ENCODE measurements at regions not wholly inside any gene's neighbourhood (a gene's known extent, or its start where the extent isn't known, plus 50 kb on each side); places are given as distances from the start of the nearest gene placed in this dataset.

DNA sequence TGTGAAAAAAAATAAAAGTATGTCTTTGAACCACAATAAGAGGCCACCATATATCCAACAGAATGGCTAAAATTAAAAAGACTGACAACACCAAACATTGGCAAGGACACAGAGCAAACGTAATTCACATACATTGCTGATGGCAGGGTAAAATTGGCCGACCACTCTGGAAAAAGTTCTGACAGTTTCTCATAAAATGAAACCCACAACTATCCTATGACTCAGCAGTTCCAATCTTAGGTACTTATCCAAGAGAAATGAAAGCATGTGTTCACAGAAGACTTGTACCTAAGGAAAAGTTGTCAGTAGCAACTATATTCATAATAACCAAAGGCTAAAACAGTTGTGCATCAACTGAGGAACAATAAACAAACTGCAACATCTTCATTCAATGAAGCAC, 357.3 kb upstream of the XYLT1 start:
- TF ChIP-seq, protein P1, sequence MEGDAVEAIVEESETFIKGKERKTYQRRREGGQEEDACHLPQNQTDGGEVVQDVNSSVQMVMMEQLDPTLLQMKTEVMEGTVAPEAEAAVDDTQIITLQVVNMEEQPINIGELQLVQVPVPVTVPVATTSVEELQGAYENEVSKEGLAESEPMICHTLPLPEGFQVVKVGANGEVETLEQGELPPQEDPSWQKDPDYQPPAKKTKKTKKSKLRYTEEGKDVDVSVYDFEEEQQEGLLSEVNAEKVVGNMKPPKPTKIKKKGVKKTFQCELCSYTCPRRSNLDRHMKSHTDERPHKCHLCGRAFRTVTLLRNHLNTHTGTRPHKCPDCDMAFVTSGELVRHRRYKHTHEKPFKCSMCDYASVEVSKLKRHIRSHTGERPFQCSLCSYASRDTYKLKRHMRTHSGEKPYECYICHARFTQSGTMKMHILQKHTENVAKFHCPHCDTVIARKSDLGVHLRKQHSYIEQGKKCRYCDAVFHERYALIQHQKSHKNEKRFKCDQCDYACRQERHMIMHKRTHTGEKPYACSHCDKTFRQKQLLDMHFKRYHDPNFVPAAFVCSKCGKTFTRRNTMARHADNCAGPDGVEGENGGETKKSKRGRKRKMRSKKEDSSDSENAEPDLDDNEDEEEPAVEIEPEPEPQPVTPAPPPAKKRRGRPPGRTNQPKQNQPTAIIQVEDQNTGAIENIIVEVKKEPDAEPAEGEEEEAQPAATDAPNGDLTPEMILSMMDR (IDR thresholded peaks at IDR 0.05 in 4 of 5, conservative IDR thresholded peaks at IDR 0.05 in 1 of 5), result no peak
- no peak for TF ChIP-seq POLR2A (IDR thresholded peaks at IDR 0.05)
